Gastroesophageal sphincter (tissue), 4 donors: ENCODE measurements at regions not wholly inside any gene's neighbourhood (a gene's known extent, or its start where the extent isn't known, plus 50 kb on each side); places are given as distances from the start of the nearest gene placed in this dataset.
A peak's percentile ranks its signal among the peaks of the same experiment; 100 is the strongest.
"Not testable (repeated sequence)": the region's sequence is repeated elsewhere in the genome, so short reads cannot be mapped to it uniquely, and the experiment has no call there.

Experiments
- ATAC-seq: fragments of 150-250 bp; one replicate; pipeline ENCODE4 v1.9.1; 2016; ENCODE audit warnings: mild to moderate bottlenecking, moderate library complexity
- H3K27ac ChIP-seq, 4 donors: fragments of 200-600 bp; sonication (generic) in 3 of 4; 1 replicate in 3 of 4; 2 replicates in 1 of 4; pipeline ENCODE4 v1.5.1; 2016 to 2019
- H3K27me3 ChIP-seq: fragments of 200-600 bp; sonication (generic); one replicate; pipeline ENCODE4 v1.5.1; 2019
- H3K36me3 ChIP-seq, 2 donors: fragments of 200-600 bp; sonication (generic); one replicate each; pipeline ENCODE4 v1.5.1; 2019; ENCODE audit warnings: control low read depth in 1 of 2
- H3K4me1 ChIP-seq, 3 donors: fragments of 200-600 bp; sonication (generic); 1 replicate in 2 of 3; 2 replicates in 1 of 3; pipeline ENCODE4 v1.5.1; 2016 to 2019; ENCODE audit warnings: control low read depth in 2 of 3
- H3K4me3 ChIP-seq, 2 donors: fragments of 200-600 bp; sonication (generic); one replicate each; pipeline ENCODE4 v1.5.1; 2019; ENCODE audit warnings: mild to moderate bottlenecking in 1 of 2, moderate library complexity in 1 of 2
- H3K9me3 ChIP-seq, 3 donors: fragments of 200-600 bp; sonication (generic); one replicate each; pipeline ENCODE4 v1.5.1; 2017 to 2019; ENCODE audit warnings: control low read depth in 2 of 3
- EP300 ChIP-seq: sonication (generic); formaldehyde crosslinking; IDR thresholded peaks from one replicate; pipeline ENCODE4 v1.6.1; 2017; ENCODE audit warnings: antibody characterized with exemption, mild to moderate bottlenecking
- POLR2A ChIP-seq, 2 donors: fragments of 450-650 bp; IDR thresholded peaks; one replicate each; pipeline ENCODE4 v1.6.1; 2017; ENCODE audit warnings: antibody characterized with exemption in 2 of 2, mild to moderate bottlenecking in 2 of 2, moderate library complexity in 1 of 2
- POLR2AphosphoS5 ChIP-seq: sonication (generic); formaldehyde crosslinking; IDR thresholded peaks from one replicate; pipeline ENCODE4 v1.6.1; 2017; ENCODE audit warnings: antibody characterized with exemption
- WGBS, 2 donors: methylation state at CpG; one replicate each; pipeline ENCODE4 v1.1.5; 2018; ENCODE audit warnings: low coverage in 1 of 2; 5-methylcytosine and 5-hydroxymethylcytosine counted together
- TF ChIP-seq, protein P1 (sequence below), 4 experiments: fragments of 200-600 bp in 2 of 4; fragments of 450-650 bp in 2 of 4; sonication (generic) in 1 of 4; IDR thresholded peaks; one replicate each; pipeline ENCODE4 v1.5.1; 2017 to 2019; ENCODE audit warnings: antibody characterized with exemption in 4 of 4, mild to moderate bottlenecking in 2 of 4, moderate library complexity in 2 of 4

DNA sequence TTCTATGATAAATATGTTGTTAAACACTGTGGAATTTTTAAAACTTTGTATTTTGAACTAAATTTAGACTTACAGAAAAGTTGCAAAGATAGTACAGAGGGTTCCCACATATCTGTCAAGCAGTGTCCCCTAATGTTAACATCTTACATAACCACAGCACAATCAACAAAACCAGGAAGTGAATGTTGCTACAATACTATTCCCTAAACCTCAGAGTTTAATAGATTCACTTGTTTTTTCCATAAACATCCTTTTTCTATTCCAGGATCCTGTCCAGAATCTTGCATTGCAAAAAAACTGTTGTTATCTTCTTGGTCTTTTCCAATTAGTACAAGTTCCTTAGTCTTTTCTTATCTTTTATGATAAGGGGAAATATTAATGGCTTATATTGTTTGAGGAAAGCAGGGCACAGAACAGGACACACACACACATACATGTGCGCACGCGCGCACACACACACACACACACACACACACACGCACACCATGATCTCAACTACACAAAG is 251.1 kb upstream of the TRIB2 start:
- Histone ChIP-seq H3K9me3 (no peaks in the 10 kb centered on the region), H3K27ac (peak overlapping the region in 1 of 4 donors; percentile 25), H3K4me3 (no peak overlapping the region), H3K27me3 (no peaks in the 10 kb centered on the region), H3K4me1 (peaks cover 4 to 16% (median 10%) of the 10 kb centered on the region in 3 donors), H3K36me3 (no peaks in the 10 kb centered on the region)
- 73 to 80% methylated on average over 1 to 5 of the region's 5 CpGs for WGBS, 2 donors
- peak; percentile 43 for ATAC-seq
- TF ChIP-seq EP300 (no peak), POLR2A (IDR thresholded peaks at IDR 0.05) (no peak)
- TF ChIP-seq, protein P1, sequence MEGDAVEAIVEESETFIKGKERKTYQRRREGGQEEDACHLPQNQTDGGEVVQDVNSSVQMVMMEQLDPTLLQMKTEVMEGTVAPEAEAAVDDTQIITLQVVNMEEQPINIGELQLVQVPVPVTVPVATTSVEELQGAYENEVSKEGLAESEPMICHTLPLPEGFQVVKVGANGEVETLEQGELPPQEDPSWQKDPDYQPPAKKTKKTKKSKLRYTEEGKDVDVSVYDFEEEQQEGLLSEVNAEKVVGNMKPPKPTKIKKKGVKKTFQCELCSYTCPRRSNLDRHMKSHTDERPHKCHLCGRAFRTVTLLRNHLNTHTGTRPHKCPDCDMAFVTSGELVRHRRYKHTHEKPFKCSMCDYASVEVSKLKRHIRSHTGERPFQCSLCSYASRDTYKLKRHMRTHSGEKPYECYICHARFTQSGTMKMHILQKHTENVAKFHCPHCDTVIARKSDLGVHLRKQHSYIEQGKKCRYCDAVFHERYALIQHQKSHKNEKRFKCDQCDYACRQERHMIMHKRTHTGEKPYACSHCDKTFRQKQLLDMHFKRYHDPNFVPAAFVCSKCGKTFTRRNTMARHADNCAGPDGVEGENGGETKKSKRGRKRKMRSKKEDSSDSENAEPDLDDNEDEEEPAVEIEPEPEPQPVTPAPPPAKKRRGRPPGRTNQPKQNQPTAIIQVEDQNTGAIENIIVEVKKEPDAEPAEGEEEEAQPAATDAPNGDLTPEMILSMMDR (IDR thresholded peaks at IDR 0.05), result no peak

- Histone ChIP-seq H3K36me3 (no peaks in the 10 kb centered on the region), H3K27ac (no peak overlapping the region), H3K4me3 (no peak overlapping the region), H3K9me3 (no peaks in the 10 kb centered on the region), H3K27me3 (no peaks in the 10 kb centered on the region), H3K4me1 (peaks cover 4 to 16% (median 10%) of the 10 kb centered on the region in 3 donors)
- no peak for ATAC-seq
- 96 to 100% methylated on average over 2 to 4 of the region's 4 CpGs for WGBS, 2 donors
- TF ChIP-seq EP300 (no peak), POLR2AphosphoS5 (no peak), POLR2A (IDR thresholded peaks at IDR 0.05) (no peak)
- TF ChIP-seq, protein P1 (IDR thresholded peaks at IDR 0.05), result no peak
Measured at GRCh38 chr2:12467303-12467702, 249.4 kb upstream of the TRIB2 start.

DNA sequence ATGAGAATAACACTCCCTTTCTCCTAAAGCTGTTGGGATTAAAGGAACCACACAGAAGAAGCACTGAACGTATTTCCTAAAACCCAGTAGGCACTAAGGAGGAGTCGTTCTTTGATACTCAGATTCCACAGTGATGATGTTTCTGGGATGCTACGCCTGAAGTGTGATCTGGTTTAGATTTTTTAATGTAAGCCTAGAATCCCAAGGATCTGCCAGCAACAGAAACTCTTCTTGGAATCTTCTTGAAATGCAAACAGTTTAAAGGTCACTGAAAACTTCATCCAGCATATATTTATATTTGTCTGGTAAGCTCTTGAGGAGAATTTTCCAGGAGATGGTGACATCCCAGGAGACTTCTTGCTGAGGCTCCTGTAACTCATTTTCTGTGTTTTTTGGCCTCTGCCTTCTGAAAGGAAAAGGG is 247.6 kb upstream of the TRIB2 start:
- WGBS, 2 donors, result 34 to 48% methylated on average over 3 of the region's 3 CpGs
- H3K27ac ChIP-seq, result peak overlapping the region; percentile 34 to 50 (median 41)
- no peaks in the 10 kb centered on the region for H3K36me3 ChIP-seq
- TF ChIP-seq POLR2A (IDR thresholded peaks at IDR 0.05) (no peak), POLR2AphosphoS5 (no peak), EP300 (no peak)
- H3K9me3 ChIP-seq, result no peaks in the 10 kb centered on the region
- ATAC-seq, result no peak
- H3K27me3 ChIP-seq, result no peaks in the 10 kb centered on the region
- H3K4me3 ChIP-seq, result no peak overlapping the region
- peaks cover 4 to 16% (median 10%) of the 10 kb centered on the region in 3 donors for H3K4me1 ChIP-seq

- H3K4me3 ChIP-seq, H3K27ac ChIP-seq, H3K27me3 ChIP-seq, ATAC-seq, H3K36me3 ChIP-seq, H3K9me3 ChIP-seq: not testable (repeated sequence)
- peaks cover 4 to 16% (median 10%) of the 10 kb centered on the region in 3 donors for H3K4me1 ChIP-seq
Measured at GRCh38 chr2:12472265-12472664, 244.5 kb upstream of the TRIB2 start.

GRCh38 chr2:12478151-12479064 is 238.3 kb upstream of the TRIB2 start:
- Histone ChIP-seq H3K4me3 (no peak overlapping the region), H3K4me1 (peaks cover 0 to 5% (median 0%) of the 10 kb centered on the region in 3 donors), H3K9me3 (no peaks in the 10 kb centered on the region), H3K36me3 (no peaks in the 10 kb centered on the region), H3K27ac (no peak overlapping the region), H3K27me3 (no peaks in the 10 kb centered on the region)
- TF ChIP-seq POLR2AphosphoS5, result no peak
- no peak for TF ChIP-seq POLR2A (IDR thresholded peaks at IDR 0.05)
- TF ChIP-seq EP300, result no peak
- TF ChIP-seq, protein P1 (IDR thresholded peaks at IDR 0.05), result no peak
- no peak for ATAC-seq
- 74 to 75% methylated on average over 9 of the region's 9 CpGs for WGBS, 2 donors

- no peaks in the 10 kb centered on the region for H3K27me3 ChIP-seq
- no peaks in the 10 kb centered on the region for H3K36me3 ChIP-seq
- 20 to 44% methylated on average over 1 of the region's 1 CpG for WGBS, 2 donors
- no peak overlapping the region for H3K27ac ChIP-seq
- no peak overlapping the region for H3K4me3 ChIP-seq
- TF ChIP-seq EP300 (no peak), POLR2AphosphoS5 (no peak), POLR2A (IDR thresholded peaks at IDR 0.05) (no peak)
- TF ChIP-seq, protein P1 (IDR thresholded peaks at IDR 0.05), result no peak
- peaks cover 0 to 5% (median 0%) of the 10 kb centered on the region in 3 donors for H3K4me1 ChIP-seq
- H3K9me3 ChIP-seq, result no peaks in the 10 kb centered on the region
- no peak for ATAC-seq
Measured at GRCh38 chr2:12479065-12479601, 237.6 kb upstream of the TRIB2 start.
